ENCODE measurements at regions not wholly inside any gene's neighbourhood (a gene's known extent, or its start where the extent isn't known, plus 50 kb on each side); places are given as distances from the start of the nearest gene placed in this dataset.
"Not testable (repeated sequence)": the region's sequence is repeated elsewhere in the genome, so short reads cannot be mapped to it uniquely, and the experiment has no call there.

- ChIA-PET POLR2A (interaction anchor here (0.6 to 1.1 kb wide), 2 partner anchors 235 to 918 kb away, joined by 3 read pairs; no protein-coding TSS in a partner anchor), CTCF (no interaction called here)
- no TSS peak for BruUV-seq (replicated peaks)
- Mint-ChIP-seq H3K27ac (ENCODE audit: low read depth, unreplicated experiment) (no peak overlapping the region), H3K27me3 (ENCODE audit: insufficient read depth, unreplicated experiment) (no peaks in the 10 kb centered on the region), H3K9me3 (ENCODE audit: unreplicated experiment) (peaks cover 13% of the 10 kb centered on the region), H3K36me3 (ENCODE audit: insufficient read depth, unreplicated experiment) (no peaks in the 10 kb centered on the region), H3K4me1 (ENCODE audit: insufficient read depth, unreplicated experiment) (no peaks in the 10 kb centered on the region), H3K4me3 (ENCODE audit: unreplicated experiment) (no peak overlapping the region)
- no peak for TF ChIP-seq CTCF (IDR thresholded peaks at IDR 0.05; ENCODE audit: unreplicated experiment)
- no peak for DNase-seq (ENCODE audit: unreplicated experiment)
- intact Hi-C loops (cut with micrococcal nuclease), result no loop called here
Measured at GRCh38 chr16:60635548-60635947, 1400.7 kb downstream of the CDH8 start.

- H3K36me3 Mint-ChIP-seq (ENCODE audit: insufficient read depth, unreplicated experiment), result no peaks in the 10 kb centered on the region
- no TSS peak for BruUV-seq (replicated peaks)
- H3K4me1 Mint-ChIP-seq (ENCODE audit: insufficient read depth, unreplicated experiment), result peaks cover 6% of the 10 kb centered on the region
- H3K9me3 Mint-ChIP-seq (ENCODE audit: unreplicated experiment), result no peaks in the 10 kb centered on the region
- POLR2A ChIA-PET, result no interaction called here
- H3K27me3 Mint-ChIP-seq (ENCODE audit: insufficient read depth, unreplicated experiment), result no peaks in the 10 kb centered on the region
- DNase-seq (ENCODE audit: unreplicated experiment), result no peak
- no peak overlapping the region for H3K4me3 Mint-ChIP-seq (ENCODE audit: unreplicated experiment)
- H3K27ac Mint-ChIP-seq (ENCODE audit: low read depth, unreplicated experiment), result no peak overlapping the region
- intact Hi-C loops (cut with micrococcal nuclease), result no loop called here
- CTCF ChIA-PET, result interaction anchor here (0.7 kb wide), 1 partner anchor 1817 kb away, joined by 3 read pairs; no protein-coding TSS in a partner anchor
- TF ChIP-seq CTCF (IDR thresholded peaks at IDR 0.05; ENCODE audit: unreplicated experiment), result no peak
Measured at GRCh38 chr16:60611844-60612243, 1424.4 kb downstream of the CDH8 start.

- H3K27me3 Mint-ChIP-seq (ENCODE audit: insufficient read depth, unreplicated experiment), result no peaks in the 10 kb centered on the region
- TF ChIP-seq CTCF (IDR thresholded peaks at IDR 0.05; ENCODE audit: unreplicated experiment), result no peak
- no peaks in the 10 kb centered on the region for H3K36me3 Mint-ChIP-seq (ENCODE audit: insufficient read depth, unreplicated experiment)
- H3K4me1 Mint-ChIP-seq (ENCODE audit: insufficient read depth, unreplicated experiment), result peaks cover 10% of the 10 kb centered on the region
- no TSS peak for BruUV-seq (replicated peaks)
- H3K4me3 Mint-ChIP-seq (ENCODE audit: unreplicated experiment), result no peak overlapping the region
- H3K9me3 Mint-ChIP-seq (ENCODE audit: unreplicated experiment), result no peaks in the 10 kb centered on the region
- POLR2A ChIA-PET, result no interaction called here
- H3K27ac Mint-ChIP-seq (ENCODE audit: low read depth, unreplicated experiment), result no peak overlapping the region
- intact Hi-C loops (cut with micrococcal nuclease), result no loop called here
- no peak for DNase-seq (ENCODE audit: unreplicated experiment)
- CTCF ChIA-PET, result interaction anchor here (0.6 kb wide), 1 partner anchor 79 kb away, joined by 3 read pairs; no protein-coding TSS in a partner anchor
Measured at GRCh38 chr16:60608971-60609370, 1427.3 kb downstream of the CDH8 start.

GRCh38 chr16:60605652-60606051 lies 1430.6 kb downstream of the CDH8 start:
- POLR2A ChIA-PET, result interaction anchor here (0.6 kb wide), 1 partner anchor 47 kb away, joined by 3 read pairs; no protein-coding TSS in a partner anchor
- BruUV-seq (replicated peaks); H3K4me3 Mint-ChIP-seq (ENCODE audit: unreplicated experiment); H3K27me3 Mint-ChIP-seq (ENCODE audit: insufficient read depth, unreplicated experiment); H3K4me1 Mint-ChIP-seq (ENCODE audit: insufficient read depth, unreplicated experiment); intact Hi-C loops (cut with micrococcal nuclease); H3K9me3 Mint-ChIP-seq (ENCODE audit: unreplicated experiment); CTCF ChIA-PET; H3K27ac Mint-ChIP-seq (ENCODE audit: low read depth, unreplicated experiment); DNase-seq (ENCODE audit: unreplicated experiment); H3K36me3 Mint-ChIP-seq (ENCODE audit: insufficient read depth, unreplicated experiment): not testable (repeated sequence)

- no peak for DNase-seq (ENCODE audit: unreplicated experiment)
- TF ChIP-seq CTCF (IDR thresholded peaks at IDR 0.05; ENCODE audit: unreplicated experiment), result no peak
- BruUV-seq (replicated peaks), result no TSS peak
Measured at GRCh38 chr16:60605176-60605575, 1431.1 kb downstream of the CDH8 start.

More at GRCh38 chr16:60605176-60605575, 1431.1 kb downstream of the CDH8 start:
- no peaks in the 10 kb centered on the region for H3K36me3 Mint-ChIP-seq (ENCODE audit: insufficient read depth, unreplicated experiment)
- no peak overlapping the region for H3K4me3 Mint-ChIP-seq (ENCODE audit: unreplicated experiment)
- H3K27ac Mint-ChIP-seq (ENCODE audit: low read depth, unreplicated experiment), result no peak overlapping the region
- intact Hi-C loops (cut with micrococcal nuclease), result no loop called here
- ChIA-PET POLR2A (interaction anchor here (0.6 kb wide), 1 partner anchor 47 kb away, joined by 3 read pairs; no protein-coding TSS in a partner anchor), CTCF (no interaction called here)
- H3K27me3 Mint-ChIP-seq (ENCODE audit: insufficient read depth, unreplicated experiment), result no peaks in the 10 kb centered on the region
- H3K9me3 Mint-ChIP-seq (ENCODE audit: unreplicated experiment), result no peaks in the 10 kb centered on the region
- peaks cover 4% of the 10 kb centered on the region for H3K4me1 Mint-ChIP-seq (ENCODE audit: insufficient read depth, unreplicated experiment)
